Adrenal gland (tissue), 9 donors: ENCODE measurements at regions not wholly inside any gene's neighbourhood (a gene's known extent, or its start where the extent isn't known, plus 50 kb on each side); places are given as distances from the start of the nearest gene placed in this dataset.

Experiments used
- DNase-seq, 7 donors: peaks; one replicate each; pipeline ENCODE4 v3.0.0-alpha.2; 2019 to 2020
- H3K27ac ChIP-seq, 5 donors: fragments of 200-600 bp; sonication (generic) in 4 of 5; 1 replicate in 3 of 5; 2 replicates in 2 of 5; pipeline versions ENCODE4 v1.5.1 to v1.8.0; 2016 to 2020; ENCODE audit warnings: mild to moderate bottlenecking in 1 of 5
- H3K27me3 ChIP-seq: fragments of 200-600 bp; 2 replicates; pipeline ENCODE4 v1.8.0; 2021
- H3K36me3 ChIP-seq, 2 donors: fragments of 200-600 bp; replicated peaks in 1 of 2; 1 replicate in 1 of 2; 2 replicates in 1 of 2; pipeline versions ENCODE4 v1.5.1 to v1.8.0; 2018 to 2022
- H3K4me1 ChIP-seq, 2 donors: fragments of 200-600 bp; replicated peaks in 1 of 2; 1 replicate in 1 of 2; 2 replicates in 1 of 2; pipeline versions ENCODE4 v1.5.1 to v1.8.0; 2018 to 2021
- H3K4me3 ChIP-seq, 4 donors: fragments of 200-600 bp; sonication (generic) in 3 of 4; one replicate each; pipeline ENCODE4 v1.5.1; 2016 to 2018
- H3K9me3 ChIP-seq, 3 donors: fragments of 200-600 bp; sonication (generic) in 1 of 3; replicated peaks in 1 of 3; 1 replicate in 2 of 3; 2 replicates in 1 of 3; pipeline versions ENCODE4 v1.5.1 to v1.8.0; 2016 to 2021
- POLR2A ChIP-seq, 2 donors: fragments of 450-650 bp; IDR thresholded peaks; one replicate each; pipeline ENCODE4 v1.6.1; 2017; ENCODE audit warnings: antibody characterized with exemption in 2 of 2, mild to moderate bottlenecking in 2 of 2, moderate library complexity in 1 of 2
- WGBS, 4 donors: extraction: QIAGEN DNeasy Blood & Tissue Kit in 2 of 4; methylation state at CpG; one replicate each; pipeline versions ENCODE4 v1.1.5 to v1.1.7; 2013 to 2017; 5-methylcytosine and 5-hydroxymethylcytosine counted together
- intact Hi-C, 2 donors: fragments of 100-400 bp; cut with DNase I; formaldehyde crosslinking; loops; one replicate each; pipeline versions ENCODE4 v1.14.1 to v1.15.0; 2022 to 2023
- small RNA-seq, 2 donors: library from RNA; depleted of rRNA; stranded (forward); fragments of <200 nt; gene quantifications; one replicate each; pipeline ENCODE3, GENCODE V24; 2016
- TF ChIP-seq, protein P1 (sequence below), 6 experiments: fragments of 450-650 bp in 4 of 6; fragments of 200-600 bp in 2 of 6; sonication (generic) in 1 of 6; IDR thresholded peaks; 1 replicate in 5 of 6; 2 replicates in 1 of 6; pipeline versions ENCODE4 v1.5.1 to v1.8.0; 2016 to 2021; ENCODE audit warnings: antibody characterized with exemption in 6 of 6, mild to moderate bottlenecking in 2 of 6, moderate library complexity in 1 of 6
- donor health status: healthy with polysubstance abuse.
- donor health status: Bipolar disorder and iron deficiency.
- donor health status: DM: yes; HTN: yes; CAD: no.
- donor health status: DM: no; HTN: no; CAD: no.
- donor health status: DM: no; HTN: no; CAD: no.

DNA sequence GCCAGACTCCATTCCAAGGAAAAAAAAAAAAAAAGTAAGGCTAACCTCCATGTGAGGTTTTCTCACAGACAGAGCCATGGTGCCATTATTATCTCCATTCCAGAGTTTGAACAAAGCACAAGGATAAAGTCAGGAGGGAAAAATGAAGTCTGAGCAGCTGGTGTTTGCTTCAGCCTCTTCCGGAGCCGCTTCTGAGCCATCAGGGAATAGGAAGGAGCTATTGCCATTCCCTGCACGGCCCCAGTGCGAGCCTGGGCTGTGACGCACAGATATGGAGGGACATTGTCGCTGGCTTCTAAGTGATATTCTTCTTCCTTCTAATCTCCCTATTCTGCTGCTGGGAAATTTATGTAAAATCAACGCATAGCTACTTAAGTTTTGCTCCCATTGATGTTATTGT is 69.5 kb upstream of the PIRT start:
- Histone ChIP-seq H3K27ac (no peak overlapping the region), H3K36me3 (no peaks in the 10 kb centered on the region), H3K27me3 (no peaks in the 10 kb centered on the region), H3K9me3 (no peaks in the 10 kb centered on the region), H3K4me1 (no peaks in the 10 kb centered on the region), H3K4me3 (no peak overlapping the region)
- TF ChIP-seq POLR2A (IDR thresholded peaks at IDR 0.05): no peak
- TF ChIP-seq, protein P1, sequence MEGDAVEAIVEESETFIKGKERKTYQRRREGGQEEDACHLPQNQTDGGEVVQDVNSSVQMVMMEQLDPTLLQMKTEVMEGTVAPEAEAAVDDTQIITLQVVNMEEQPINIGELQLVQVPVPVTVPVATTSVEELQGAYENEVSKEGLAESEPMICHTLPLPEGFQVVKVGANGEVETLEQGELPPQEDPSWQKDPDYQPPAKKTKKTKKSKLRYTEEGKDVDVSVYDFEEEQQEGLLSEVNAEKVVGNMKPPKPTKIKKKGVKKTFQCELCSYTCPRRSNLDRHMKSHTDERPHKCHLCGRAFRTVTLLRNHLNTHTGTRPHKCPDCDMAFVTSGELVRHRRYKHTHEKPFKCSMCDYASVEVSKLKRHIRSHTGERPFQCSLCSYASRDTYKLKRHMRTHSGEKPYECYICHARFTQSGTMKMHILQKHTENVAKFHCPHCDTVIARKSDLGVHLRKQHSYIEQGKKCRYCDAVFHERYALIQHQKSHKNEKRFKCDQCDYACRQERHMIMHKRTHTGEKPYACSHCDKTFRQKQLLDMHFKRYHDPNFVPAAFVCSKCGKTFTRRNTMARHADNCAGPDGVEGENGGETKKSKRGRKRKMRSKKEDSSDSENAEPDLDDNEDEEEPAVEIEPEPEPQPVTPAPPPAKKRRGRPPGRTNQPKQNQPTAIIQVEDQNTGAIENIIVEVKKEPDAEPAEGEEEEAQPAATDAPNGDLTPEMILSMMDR (IDR thresholded peaks at IDR 0.05): no peak
- intact Hi-C loops: no loop called here
- 64 to 82% (median 74%) methylated on average over 7 of the region's 7 CpGs for WGBS, 4 donors
- DNase-seq: no peak

- TF ChIP-seq, protein P1 (IDR thresholded peaks at IDR 0.05): no peak
- no peak for TF ChIP-seq POLR2A (IDR thresholded peaks at IDR 0.05)
- Histone ChIP-seq H3K27ac (no peak overlapping the region), H3K9me3 (no peaks in the 10 kb centered on the region), H3K27me3 (no peaks in the 10 kb centered on the region), H3K36me3 (no peaks in the 10 kb centered on the region), H3K4me3 (no peak overlapping the region), H3K4me1 (no peaks in the 10 kb centered on the region)
- intact Hi-C loops: no loop called here
- DNase-seq: no peak
Measured at GRCh38 chr17:10899281-10899680, 61.4 kb upstream of the PIRT start.

- 36 to 63% (median 45%) methylated on average over 2 of the region's 2 CpGs for WGBS, 4 donors
- intact Hi-C loops: no loop called here
- TF ChIP-seq, protein P1 (IDR thresholded peaks at IDR 0.05): no peak
- TF ChIP-seq POLR2A (IDR thresholded peaks at IDR 0.05): no peak
Measured at GRCh38 chr17:10894220-10894619, 56.3 kb upstream of the PIRT start.

DNA sequence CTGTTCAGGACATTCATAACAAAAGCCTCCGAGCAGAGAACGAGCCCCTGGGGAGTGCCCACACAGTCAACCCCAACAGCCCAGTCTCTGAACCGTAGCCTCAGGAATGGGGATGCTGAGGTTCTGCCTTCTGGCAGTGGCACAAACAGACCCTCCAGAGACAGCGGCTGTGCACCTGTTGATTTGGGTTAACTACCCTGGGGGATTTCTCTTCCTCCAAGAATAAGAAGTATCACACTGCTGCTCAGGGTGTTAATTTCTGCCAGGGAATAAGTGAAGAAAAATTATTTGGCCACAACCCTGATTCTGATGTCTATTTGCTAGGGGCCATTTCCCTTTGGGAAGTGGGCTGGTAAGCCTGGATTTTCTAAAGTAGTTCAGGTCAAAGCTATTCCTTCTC is 51.0 kb upstream of the PIRT start:
- TF ChIP-seq, protein P1 (IDR thresholded peaks at IDR 0.05): no peak
- TF ChIP-seq POLR2A (IDR thresholded peaks at IDR 0.05): no peak
- 31 to 45% (median 36%) methylated on average over 3 to 4 of the region's 4 CpGs for WGBS, 4 donors
- no peak for DNase-seq
- Histone ChIP-seq H3K4me3 (no peak overlapping the region), H3K9me3 (no peaks in the 10 kb centered on the region), H3K27ac (no peak overlapping the region), H3K36me3 (no peaks in the 10 kb centered on the region), H3K4me1 (no peaks in the 10 kb centered on the region), H3K27me3 (no peaks in the 10 kb centered on the region)
- intact Hi-C loops: no loop called here

More at GRCh38 chr17:10894220-10894619, 56.3 kb upstream of the PIRT start:
- H3K4me3 ChIP-seq: no peak overlapping the region
- no peak for DNase-seq
- no peaks in the 10 kb centered on the region for H3K27me3 ChIP-seq
- H3K27ac ChIP-seq: no peak overlapping the region
- H3K4me1 ChIP-seq: no peaks in the 10 kb centered on the region
- H3K9me3 ChIP-seq: no peaks in the 10 kb centered on the region
- no peaks in the 10 kb centered on the region for H3K36me3 ChIP-seq

Small RNA genes in the stretch of these regions (small RNA-seq; reads per million reads assigned to genes)
- gene RN7SL601P: 0 reads per million in 2 donors
